GM18907 (cell line): ENCODE measurements at regions not wholly inside any gene's neighbourhood (a gene's known extent, or its start where the extent isn't known, plus 50 kb on each side); places are given as distances from the start of the nearest gene placed in this dataset.
A peak's percentile ranks its signal among the peaks of the same experiment; 100 is the strongest.
"Not testable (repeated sequence)": the region's sequence is repeated elsewhere in the genome, so short reads cannot be mapped to it uniquely, and the experiment has no call there.

Source experiments
- ATAC-seq: cut with Tn5 transposase; IDR thresholded peaks from one replicate; pipeline ENCODE4 v1.9.1; 2021; ENCODE audit warnings: mild to moderate bottlenecking, moderate library complexity; ENCODE audit not compliant: unreplicated experiment

DNA sequence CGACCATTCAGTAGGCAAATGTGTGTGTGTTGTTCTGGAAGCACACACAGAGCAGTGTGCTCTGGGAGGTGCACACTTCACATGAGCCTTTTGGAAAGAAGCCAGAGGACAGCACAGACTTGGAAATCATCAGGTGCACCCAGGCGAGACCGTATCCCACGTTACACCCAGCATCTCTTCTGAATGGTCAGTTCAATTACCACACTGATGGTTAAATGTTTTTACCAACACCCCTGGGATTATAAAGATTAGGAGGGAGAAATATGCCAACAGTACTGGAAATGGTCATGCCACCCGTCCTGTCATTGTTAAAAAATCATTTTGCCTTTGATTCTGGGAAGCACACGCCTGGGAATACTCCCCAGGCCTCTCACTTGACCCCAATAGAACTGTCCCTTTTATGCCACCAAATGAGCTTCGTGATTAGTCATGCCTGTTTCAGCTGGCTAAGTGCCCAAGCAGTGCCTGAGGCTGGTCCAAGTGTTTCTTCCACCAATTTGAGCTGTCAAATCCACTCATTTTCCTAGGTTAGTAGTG, 183.7 kb downstream of the NRP2 start:
- ATAC-seq: no peak

- ATAC-seq: no peak
Observed at GRCh38 chr2:205865056-205865455, 182.8 kb downstream of the NRP2 start.

DNA sequence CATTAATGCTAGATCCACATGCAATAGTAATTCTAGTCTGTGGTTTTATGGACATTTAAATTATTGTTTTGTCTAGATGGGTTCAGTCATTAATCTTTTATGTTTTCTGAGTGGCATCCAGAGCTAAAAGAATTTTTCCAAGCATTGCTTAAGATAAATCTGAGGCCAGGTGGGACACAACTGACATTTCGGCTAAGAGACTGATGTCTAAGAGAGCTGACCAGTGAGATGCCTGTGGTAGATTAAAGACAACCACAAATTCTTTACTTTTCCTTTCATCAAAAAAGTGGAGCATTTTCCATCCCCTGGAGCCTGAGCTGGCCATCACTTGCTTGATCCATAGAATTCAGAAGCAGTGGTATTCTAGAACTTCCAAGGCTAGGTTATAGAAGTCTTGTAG, 182.2 kb downstream of the NRP2 start:
- no peak for ATAC-seq

DNA sequence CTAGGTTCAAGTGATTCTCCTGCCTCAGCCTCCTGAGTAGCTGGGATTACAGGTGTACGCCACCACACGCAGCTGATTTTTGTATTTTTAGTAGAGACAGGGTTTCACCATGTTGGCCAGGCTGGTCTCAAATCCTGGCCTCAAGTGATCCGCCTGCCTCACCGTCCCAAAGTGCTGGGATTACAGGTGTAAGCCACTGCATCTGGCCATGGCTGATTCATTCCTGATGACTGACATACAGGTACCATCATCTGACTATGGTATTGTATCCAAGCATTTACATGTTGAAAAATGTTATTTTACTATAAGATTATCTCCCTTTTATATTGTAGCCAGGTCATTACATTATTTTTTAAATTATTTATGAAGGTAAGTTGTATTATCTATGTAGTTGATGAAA, 180.5 kb downstream of the NRP2 start:
- ATAC-seq: not testable (repeated sequence)

DNA sequence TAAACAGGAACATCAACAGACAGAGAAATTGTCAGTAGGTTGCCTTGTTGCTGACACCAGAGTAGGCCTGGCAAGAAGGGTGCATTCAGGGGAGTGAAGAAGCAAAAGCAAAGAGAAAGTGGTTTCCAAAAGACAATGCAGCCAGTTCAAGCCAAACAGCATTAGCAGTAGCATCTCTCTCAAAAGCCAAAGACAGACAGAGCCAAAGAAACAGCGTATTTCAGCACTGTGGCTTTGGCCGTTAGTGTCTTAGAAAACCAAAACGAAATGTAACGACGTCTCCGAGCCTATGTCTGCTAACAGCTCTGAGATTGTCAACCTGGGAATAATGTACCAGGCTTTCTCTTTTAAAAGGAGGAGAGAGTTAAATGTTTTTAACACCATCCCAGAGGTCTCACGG, 178.6 kb downstream of the NRP2 start:
- ATAC-seq: no peak

- ATAC-seq: no peak
Observed at GRCh38 chr2:205860181-205860580, 177.9 kb downstream of the NRP2 start.

DNA sequence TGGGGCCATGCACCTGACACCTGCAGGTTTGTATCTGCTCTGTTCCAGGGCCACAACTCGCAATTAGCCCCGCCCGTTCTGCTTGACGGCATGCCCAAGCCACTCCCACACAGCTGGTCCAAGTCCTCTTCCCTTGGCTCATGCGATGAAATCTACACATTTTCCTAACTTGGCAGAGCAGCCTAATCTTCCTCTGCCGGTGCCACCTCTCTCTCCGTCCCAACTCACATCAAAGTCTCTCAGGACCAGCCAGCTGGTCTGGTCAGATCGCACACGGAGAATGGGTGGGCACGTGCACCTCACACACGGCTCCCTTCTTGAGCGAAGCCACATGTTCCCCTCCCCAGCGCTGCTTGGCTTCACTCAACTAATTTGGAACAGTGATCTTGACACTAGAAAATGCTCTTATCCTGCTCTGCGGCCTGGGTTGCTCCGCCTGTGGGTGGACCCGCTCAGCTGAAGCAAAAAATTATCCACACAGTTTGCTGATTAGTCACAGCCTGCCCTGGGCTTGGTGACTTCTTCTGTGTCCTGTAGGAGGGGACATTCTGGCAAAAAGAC, 176.7 kb downstream of the NRP2 start:
- ATAC-seq: no peak

GRCh38 chr2:205858275-205858674, 176.0 kb downstream of the NRP2 start:
- no peak for ATAC-seq

DNA sequence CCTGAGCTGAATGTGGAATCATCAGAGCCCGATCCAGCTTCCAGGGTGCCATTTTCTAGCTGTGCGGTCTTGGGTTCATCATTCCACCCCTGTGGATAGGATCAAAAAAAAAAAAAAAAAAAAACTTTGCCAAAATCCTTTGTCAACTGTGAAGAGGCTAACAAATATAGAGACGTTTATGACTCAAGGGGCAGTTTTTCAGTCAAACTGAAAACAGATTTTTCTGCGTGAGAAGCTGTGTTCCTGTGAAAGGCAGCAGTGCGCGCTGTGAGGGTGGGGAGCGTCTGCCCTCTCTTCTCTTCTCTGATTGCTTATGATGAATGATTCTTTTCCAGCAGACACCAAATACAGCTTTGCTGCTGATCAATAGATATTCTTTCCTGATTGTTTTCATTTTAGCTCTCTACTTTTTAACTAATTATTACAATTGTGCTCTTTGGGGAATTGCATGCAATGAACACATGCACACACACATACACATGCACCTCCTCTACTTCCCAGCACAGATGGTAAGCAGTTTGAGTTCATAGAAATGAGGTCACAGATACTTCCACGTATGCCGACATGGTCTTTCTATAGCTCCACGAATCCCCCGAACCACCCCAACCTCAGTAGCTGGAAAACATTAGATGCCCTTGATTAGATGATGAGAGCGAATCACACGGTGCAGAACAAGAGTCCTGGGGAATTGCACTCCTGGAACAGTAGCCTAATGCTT, 175.4 kb downstream of the NRP2 start:
- ATAC-seq: peak; percentile 59

DNA sequence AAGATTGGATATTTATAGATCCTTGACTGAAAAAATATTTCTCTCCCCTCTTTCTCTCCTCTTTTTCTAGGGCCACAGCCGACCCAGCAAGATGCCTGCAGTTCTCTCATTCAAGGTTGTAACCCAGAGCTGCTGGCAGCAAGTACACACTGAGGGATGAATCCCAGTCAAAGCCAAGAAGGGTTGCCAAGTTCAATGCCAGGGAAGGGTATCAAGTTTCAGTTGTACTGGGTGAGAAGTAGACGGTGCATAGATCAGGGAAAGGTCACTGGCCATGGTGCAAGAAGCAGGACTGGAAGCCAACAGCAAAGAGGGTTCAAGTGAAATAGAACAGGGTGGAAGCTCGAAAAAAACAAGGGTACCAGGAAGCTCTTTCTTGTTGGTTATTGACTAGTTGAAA, 170.2 kb downstream of the NRP2 start:
- no peak for ATAC-seq

DNA sequence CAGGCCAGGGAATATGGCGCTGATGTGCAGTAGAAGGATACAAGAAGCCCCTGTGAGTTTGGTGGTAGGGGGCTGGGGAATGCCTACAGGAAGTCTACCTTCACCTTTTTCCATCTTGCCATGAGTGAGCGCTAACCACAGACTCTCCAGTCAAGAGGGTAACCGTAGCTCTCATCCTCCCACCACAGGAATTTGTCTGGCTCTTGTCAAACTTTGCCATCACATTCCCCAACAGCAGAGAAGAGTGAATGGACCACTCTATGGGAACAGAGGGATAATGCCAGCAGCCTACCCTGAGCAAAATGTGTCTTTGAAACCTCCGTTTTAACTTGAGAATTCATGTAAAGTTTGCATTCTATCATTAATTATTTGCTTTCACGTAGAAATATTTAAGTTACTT, 168.3 kb downstream of the NRP2 start:
- no peak for ATAC-seq

DNA sequence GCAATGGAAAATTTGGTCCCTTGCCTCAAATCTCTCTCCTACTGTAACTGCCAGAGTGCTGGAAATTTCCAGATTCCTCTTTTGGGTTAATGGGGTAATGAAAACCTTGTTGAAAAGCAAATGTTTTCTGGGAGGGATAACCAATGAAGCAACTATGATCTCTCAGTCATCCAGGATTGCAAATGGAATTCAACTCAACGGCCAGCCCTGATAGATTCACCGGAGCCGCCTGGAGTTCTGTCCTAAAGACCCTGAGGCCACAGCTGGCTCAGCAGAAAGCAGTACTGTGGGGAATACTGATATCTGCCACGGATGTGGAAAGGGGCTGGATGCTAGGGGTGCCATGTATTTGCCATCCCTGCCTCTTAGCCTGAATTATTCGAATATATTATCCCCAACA, 167.8 kb downstream of the NRP2 start:
- ATAC-seq: no peak

DNA sequence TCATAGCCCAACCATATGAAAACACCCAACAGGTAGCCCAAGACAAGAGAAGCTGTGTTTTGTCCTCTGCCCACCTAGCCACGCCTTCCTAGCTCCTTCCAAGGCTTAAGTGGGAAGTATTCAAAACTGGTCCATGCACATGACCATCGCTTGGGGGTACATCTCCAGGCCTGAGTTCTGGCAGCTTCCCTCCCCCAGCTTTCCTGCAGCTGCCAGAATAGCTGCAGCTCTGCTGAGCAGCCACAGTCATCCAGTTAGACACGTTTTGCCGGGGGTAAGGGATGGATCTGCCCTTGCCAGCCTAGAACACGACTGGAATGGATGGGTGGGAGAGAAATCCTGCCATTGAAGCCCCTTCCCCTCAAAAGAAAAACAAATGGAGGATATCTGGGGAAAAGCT, 166.8 kb downstream of the NRP2 start:
- ATAC-seq: no peak

- ATAC-seq: no peak
Observed at GRCh38 chr2:205848601-205849000, 166.3 kb downstream of the NRP2 start.
